OCI-LY7 (cell line): ENCODE measurements at regions not wholly inside any gene's neighbourhood (a gene's known extent, or its start where the extent isn't known, plus 50 kb on each side); places are given as distances from the start of the nearest gene placed in this dataset.

Experiments used
- BruUV-seq: library from RNA; stranded (reverse); fragments of 400-500 nt; replicated peaks from 2 replicates; lab custom pipeline; 2021; lab: Mats Ljungman, UMichigan
- CTCF ChIA-PET: fragments of 300-600 bp; sonication (Branson Sonifier 250); formaldehyde crosslinking; loops from one replicate; lab custom pipeline; 2022; ENCODE audit warnings: antibody characterized with exemption; ENCODE audit not compliant: unreplicated experiment; lab: Charles Lee
- POLR2A ChIA-PET: fragments of 300-600 bp; sonication (Branson Sonifier 250); formaldehyde crosslinking; loops from one replicate; lab custom pipeline; 2022; ENCODE audit warnings: antibody characterized with exemption; lab: Charles Lee
- DNase-seq: peaks from one replicate; pipeline ENCODE4 v3.0.0-alpha.2; 2015; ENCODE audit warnings: low spot score
- H2AFZ ChIP-seq: fragments of 200-600 bp; sonication (generic), shearing (Covaris generic); 2 replicates; pipeline ENCODE4 v1.6.1; 2014; ENCODE audit warnings: mild to moderate bottlenecking, antibody characterized with exemption, low read length, moderate library complexity
- H3K27ac ChIP-seq: fragments of 200-600 bp; sonication (generic); 2 replicates; pipeline ENCODE4 v1.5.1; 2014; ENCODE audit warnings: mixed run types, low read depth, mild to moderate bottlenecking, moderate library complexity, low read length, inconsistent platforms; ENCODE audit not compliant: poor library complexity, severe bottlenecking
- H3K36me3 ChIP-seq: fragments of 200-600 bp; sonication (generic); 2 replicates; pipeline ENCODE4 v1.6.1; 2014; ENCODE audit warnings: mild to moderate bottlenecking, antibody characterized with exemption, low read length, moderate library complexity, mixed read lengths; ENCODE audit not compliant: insufficient read depth
- H3K4me1 ChIP-seq: fragments of 200-600 bp; sonication (generic); 2 replicates; pipeline ENCODE4 v1.5.1; 2014; ENCODE audit warnings: mild to moderate bottlenecking, low read length; ENCODE audit not compliant: insufficient read depth, poor library complexity, severe bottlenecking
- H3K4me2 ChIP-seq: fragments of 200-600 bp; sonication (generic); 2 replicates; pipeline ENCODE4 v1.6.1; 2014; ENCODE audit warnings: mild to moderate bottlenecking, low read length
- H3K4me3 ChIP-seq: fragments of 200-600 bp; sonication (generic); 2 replicates; pipeline ENCODE4 v1.5.1; 2014; ENCODE audit warnings: mild to moderate bottlenecking, low read depth, low read length; ENCODE audit not compliant: poor library complexity, severe bottlenecking
- H3K79me2 ChIP-seq: fragments of 200-600 bp; sonication (generic); 2 replicates; pipeline ENCODE4 v1.6.1; 2016; ENCODE audit warnings: low read depth, mild to moderate bottlenecking, low read length, moderate library complexity, mixed read lengths; ENCODE audit not compliant: insufficient read depth
- H3K9me2 ChIP-seq: fragments of 200-600 bp; sonication (generic); 2 replicates; pipeline ENCODE4 v1.6.1; 2016; ENCODE audit warnings: mild to moderate bottlenecking, low read length, mixed read lengths; ENCODE audit not compliant: insufficient read depth
- H3K9me3 ChIP-seq: fragments of 200-600 bp; sonication (generic); 2 replicates; pipeline ENCODE4 v1.6.1; 2014; ENCODE audit warnings: mild to moderate bottlenecking, mixed run types, low read length, mixed read lengths
- H4K20me1 ChIP-seq: fragments of 200-600 bp; sonication (generic); 2 replicates; pipeline ENCODE4 v1.6.1; 2014; ENCODE audit warnings: mild to moderate bottlenecking, antibody characterized with exemption, low read length, moderate library complexity, mixed read lengths; ENCODE audit not compliant: insufficient read depth
- EZH2phosphoT487 ChIP-seq: fragments of 200-600 bp; sonication (generic); IDR thresholded peaks from 2 replicates; pipeline ENCODE4 v1.6.1; 2018; ENCODE audit warnings: low read depth, borderline replicate concordance, mild to moderate bottlenecking, mixed run types, antibody characterized with exemption, low read length, moderate library complexity, mixed read lengths
- intact Hi-C: fragments of 100-400 bp; cut with micrococcal nuclease; formaldehyde crosslinking; loops from one replicate; pipeline ENCODE4 v1.10.0; 2022; ENCODE audit not compliant: unreplicated experiment
- TF ChIP-seq, protein P1 (sequence below): fragments of 200-600 bp; sonication (generic); conservative IDR thresholded peaks from 2 replicates; pipeline ENCODE4 v1.5.1; 2014; ENCODE audit warnings: mild to moderate bottlenecking, antibody characterized with exemption, low read length, moderate library complexity, mixed read lengths

DNA sequence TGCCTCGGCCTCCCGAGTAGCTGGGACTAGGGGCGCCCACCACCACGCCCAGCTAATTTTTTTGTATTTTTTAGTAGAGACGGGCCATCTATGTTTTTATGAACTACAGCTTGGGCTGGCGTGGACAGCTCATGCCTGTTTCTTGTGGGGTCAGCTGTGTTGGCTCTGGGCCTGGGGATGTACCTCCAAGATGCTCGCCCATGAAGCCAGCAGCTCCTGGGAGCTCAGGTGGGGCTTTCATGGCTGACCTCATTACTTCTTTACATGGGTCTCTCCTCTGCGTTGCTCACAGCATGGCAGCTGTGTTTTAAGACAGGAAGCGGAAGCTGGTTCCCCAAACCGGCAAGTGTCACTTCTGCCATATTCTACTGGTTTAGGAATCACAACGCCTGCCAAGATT is 203.1 kb downstream of the SOX11 start:
- H3K4me3 ChIP-seq = no peak overlapping the region

DNA sequence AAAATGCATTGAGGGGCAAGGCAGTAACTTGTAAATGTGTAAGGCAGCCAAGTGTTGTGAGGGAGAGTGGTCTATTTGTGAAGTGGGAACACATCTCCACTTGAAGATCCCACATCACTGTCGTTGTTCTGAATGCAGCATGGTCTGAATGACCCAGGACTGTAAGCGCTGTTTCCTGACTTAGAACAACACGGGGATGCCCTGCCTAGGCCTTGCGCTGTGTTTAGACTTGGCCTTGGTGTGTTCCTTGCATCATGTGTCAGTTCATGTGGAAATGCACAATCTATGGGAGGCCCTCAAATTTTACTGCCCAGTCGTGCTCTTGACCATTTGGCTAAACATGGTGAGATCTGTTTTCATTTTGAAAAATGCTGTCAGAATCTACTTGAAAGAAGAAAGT is 205.1 kb downstream of the SOX11 start:
- Histone ChIP-seq H3K4me2 (no peak overlapping the region), H3K9me2 (no peaks in the 10 kb centered on the region), H2AFZ (no peak overlapping the region; the same call in 1 of the 2 replicates), H3K4me1 (no peaks in the 10 kb centered on the region), H4K20me1 (no peaks in the 10 kb centered on the region), H3K4me3 (no peak overlapping the region), H3K9me3 (no peaks in the 10 kb centered on the region), H3K79me2 (no peaks in the 10 kb centered on the region), H3K36me3 (no peaks in the 10 kb centered on the region), H3K27ac (no peak overlapping the region)
- ChIA-PET POLR2A (no interaction called here), CTCF (no interaction called here)
- no peak for TF ChIP-seq EZH2phosphoT487
- TF ChIP-seq, protein P1, sequence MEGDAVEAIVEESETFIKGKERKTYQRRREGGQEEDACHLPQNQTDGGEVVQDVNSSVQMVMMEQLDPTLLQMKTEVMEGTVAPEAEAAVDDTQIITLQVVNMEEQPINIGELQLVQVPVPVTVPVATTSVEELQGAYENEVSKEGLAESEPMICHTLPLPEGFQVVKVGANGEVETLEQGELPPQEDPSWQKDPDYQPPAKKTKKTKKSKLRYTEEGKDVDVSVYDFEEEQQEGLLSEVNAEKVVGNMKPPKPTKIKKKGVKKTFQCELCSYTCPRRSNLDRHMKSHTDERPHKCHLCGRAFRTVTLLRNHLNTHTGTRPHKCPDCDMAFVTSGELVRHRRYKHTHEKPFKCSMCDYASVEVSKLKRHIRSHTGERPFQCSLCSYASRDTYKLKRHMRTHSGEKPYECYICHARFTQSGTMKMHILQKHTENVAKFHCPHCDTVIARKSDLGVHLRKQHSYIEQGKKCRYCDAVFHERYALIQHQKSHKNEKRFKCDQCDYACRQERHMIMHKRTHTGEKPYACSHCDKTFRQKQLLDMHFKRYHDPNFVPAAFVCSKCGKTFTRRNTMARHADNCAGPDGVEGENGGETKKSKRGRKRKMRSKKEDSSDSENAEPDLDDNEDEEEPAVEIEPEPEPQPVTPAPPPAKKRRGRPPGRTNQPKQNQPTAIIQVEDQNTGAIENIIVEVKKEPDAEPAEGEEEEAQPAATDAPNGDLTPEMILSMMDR = no peak
- intact Hi-C loops = no loop called here
- DNase-seq = no peak
- no TSS peak for BruUV-seq

More for the DNA sequence above, 203.1 kb downstream of the SOX11 start:
- no peaks in the 10 kb centered on the region for H3K79me2 ChIP-seq
- POLR2A ChIA-PET = no interaction called here
- no peaks in the 10 kb centered on the region for H4K20me1 ChIP-seq
- TF ChIP-seq, protein P1 = no peak
- no peak for TF ChIP-seq EZH2phosphoT487
- CTCF ChIA-PET = interaction anchor here (0.5 kb wide), 1 partner anchor 447 kb away, joined by 5 read pairs; no protein-coding TSS in a partner anchor
- no peak for DNase-seq
- no peaks in the 10 kb centered on the region for H3K4me1 ChIP-seq
- H2AFZ ChIP-seq = no peak overlapping the region
- H3K9me2 ChIP-seq = no peaks in the 10 kb centered on the region
- BruUV-seq = no TSS peak
- intact Hi-C loops = no loop called here
- no peak overlapping the region for H3K27ac ChIP-seq
- no peak overlapping the region for H3K4me2 ChIP-seq
- H3K36me3 ChIP-seq = no peaks in the 10 kb centered on the region
- H3K9me3 ChIP-seq = no peaks in the 10 kb centered on the region

DNA sequence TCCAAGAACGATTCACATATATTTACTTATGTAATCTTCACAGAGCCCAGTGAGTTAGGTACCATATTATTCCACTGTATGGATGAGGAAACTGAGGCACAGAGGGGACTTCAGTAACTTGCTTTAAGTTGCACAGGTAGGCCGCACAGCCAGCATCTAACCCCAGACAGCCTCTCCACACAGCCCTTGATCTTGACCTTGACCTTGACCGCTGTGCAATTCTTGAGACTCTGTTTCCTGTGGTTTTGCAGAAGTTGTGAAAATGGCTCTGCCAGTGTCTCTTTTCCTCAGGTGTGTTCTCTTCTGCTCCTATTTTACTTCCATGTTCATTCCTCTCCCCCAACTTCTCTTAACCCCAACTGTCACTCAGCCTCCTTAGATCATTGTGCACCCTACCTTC is 206.5 kb downstream of the SOX11 start:
- Histone ChIP-seq H3K79me2 (no peaks in the 10 kb centered on the region), H3K4me2 (no peak overlapping the region), H3K9me3 (no peaks in the 10 kb centered on the region), H2AFZ (0 out of 2 replicates have a peak overlapping the region, but pooled peaks have one; percentile 26), H4K20me1 (no peaks in the 10 kb centered on the region), H3K4me1 (no peaks in the 10 kb centered on the region), H3K36me3 (no peaks in the 10 kb centered on the region), H3K9me2 (no peaks in the 10 kb centered on the region), H3K4me3 (no peak overlapping the region), H3K27ac (no peak overlapping the region)
- TF ChIP-seq, protein P1 = no peak
- TF ChIP-seq EZH2phosphoT487 = no peak
- intact Hi-C loops = no loop called here
- ChIA-PET POLR2A (interaction anchor here (2.7 kb wide), 1 partner anchor 10 kb away, joined by 10 read pairs; no protein-coding TSS in a partner anchor), CTCF (no interaction called here)
- no peak for DNase-seq
- no TSS peak for BruUV-seq
